ENCODE measurements at regions not wholly inside any gene's neighbourhood (a gene's known extent, or its start where the extent isn't known, plus 50 kb on each side); places are given as distances from the start of the nearest gene placed in this dataset.

- no peak for DNase-seq
- Mint-ChIP-seq H3K27ac (peak overlapping the region; percentile 70; the same call in 1 of the 2 replicates), H3K4me1 (ENCODE audit: low read depth) (peaks cover 59% of the 10 kb centered on the region)
These were observed 345.1 kb downstream of the SPATA31D1 start for GRCh38 chr9:82333671-82334070.

GRCh38 chr9:82334286-82334685, 345.7 kb downstream of the SPATA31D1 start:
- DNase-seq = peak; percentile 43
- TF ChIP-seq CTCF (IDR thresholded peaks at IDR 0.05) = no peak
- Mint-ChIP-seq H3K27me3 (ENCODE audit: insufficient read depth) (no peaks in the 10 kb centered on the region), H3K4me3 (no peak overlapping the region), H3K9me3 (no peaks in the 10 kb centered on the region), H3K27ac (peak overlapping the region; percentile 37), H3K4me1 (ENCODE audit: low read depth) (peaks cover 66% of the 10 kb centered on the region), H3K36me3 (ENCODE audit: low read depth) (no peaks in the 10 kb centered on the region)

More at GRCh38 chr9:82333671-82334070, 345.1 kb downstream of the SPATA31D1 start:
- Mint-ChIP-seq H3K4me3 (peak overlapping the region; percentile 68), H3K9me3 (no peaks in the 10 kb centered on the region), H3K36me3 (ENCODE audit: low read depth) (no peaks in the 10 kb centered on the region), H3K27me3 (ENCODE audit: insufficient read depth) (no peaks in the 10 kb centered on the region)
- TF ChIP-seq CTCF (IDR thresholded peaks at IDR 0.05) = no peak

- H3K27ac Mint-ChIP-seq = no peak overlapping the region
- no peak for DNase-seq
- TF ChIP-seq CTCF (IDR thresholded peaks at IDR 0.05) = no peak
- H3K36me3 Mint-ChIP-seq (ENCODE audit: low read depth) = no peaks in the 10 kb centered on the region
- H3K4me1 Mint-ChIP-seq (ENCODE audit: low read depth) = peaks cover 54% of the 10 kb centered on the region
- no peaks in the 10 kb centered on the region for H3K9me3 Mint-ChIP-seq
- no peaks in the 10 kb centered on the region for H3K27me3 Mint-ChIP-seq (ENCODE audit: insufficient read depth)
- H3K4me3 Mint-ChIP-seq = no peak overlapping the region
These were observed 348.8 kb downstream of the SPATA31D1 start for GRCh38 chr9:82337351-82337750.

GRCh38 chr9:82342046-82342445, 353.5 kb downstream of the SPATA31D1 start:
- no peak for DNase-seq
- H3K36me3 Mint-ChIP-seq (ENCODE audit: low read depth) = peaks cover 16% of the 10 kb centered on the region
- H3K27me3 Mint-ChIP-seq (ENCODE audit: insufficient read depth) = no peaks in the 10 kb centered on the region
- no peak for TF ChIP-seq CTCF (IDR thresholded peaks at IDR 0.05)
- H3K9me3 Mint-ChIP-seq = peaks cover 22% of the 10 kb centered on the region
- no peak overlapping the region for H3K27ac Mint-ChIP-seq
- no peak overlapping the region for H3K4me3 Mint-ChIP-seq
- peaks cover 24% of the 10 kb centered on the region for H3K4me1 Mint-ChIP-seq (ENCODE audit: low read depth)

GRCh38 chr9:82346040-82346439, 357.5 kb downstream of the SPATA31D1 start:
- peaks cover 37% of the 10 kb centered on the region for H3K36me3 Mint-ChIP-seq (ENCODE audit: low read depth)
- H3K27me3 Mint-ChIP-seq (ENCODE audit: insufficient read depth) = no peaks in the 10 kb centered on the region
- H3K9me3 Mint-ChIP-seq = peaks cover 32% of the 10 kb centered on the region
- DNase-seq = no peak
- no peak overlapping the region for H3K27ac Mint-ChIP-seq
- no peak for TF ChIP-seq CTCF (IDR thresholded peaks at IDR 0.05)
- 0 out of 2 replicates have a peak, but pooled peaks cover 6% of the 10 kb centered on the region for H3K4me1 Mint-ChIP-seq (ENCODE audit: low read depth)
- H3K4me3 Mint-ChIP-seq = no peak overlapping the region
